Trophoblast cell (in vitro differentiated cells and primary cell): ENCODE measurements at regions not wholly inside any gene's neighbourhood (a gene's known extent, or its start where the extent isn't known, plus 50 kb on each side); places are given as distances from the start of the nearest gene placed in this dataset.
"Not testable (repeated sequence)": the region's sequence is repeated elsewhere in the genome, so short reads cannot be mapped to it uniquely, and the experiment has no call there.

Source experiments
- DNase-seq, 2 donors: peaks; one replicate each; pipeline ENCODE4 v3.0.0-alpha.2; 2016
- H2AFZ ChIP-seq: 2 replicates; pipeline ENCODE4 v1.6.1; 2013; ENCODE audit warnings: low read length, moderate library complexity, mild to moderate bottlenecking; ENCODE audit not compliant: insufficient read depth, poor library complexity
- H2AK5ac ChIP-seq: 2 replicates; pipeline ENCODE4 v1.6.1; 2013; ENCODE audit warnings: mild to moderate bottlenecking, low read length
- H2BK120ac ChIP-seq: 2 replicates; pipeline ENCODE4 v1.6.1; 2013; ENCODE audit warnings: low read length, mild to moderate bottlenecking, moderate library complexity; ENCODE audit not compliant: insufficient read depth, poor library complexity
- H2BK12ac ChIP-seq: 2 replicates; pipeline ENCODE4 v1.6.1; 2013; ENCODE audit warnings: mild to moderate bottlenecking, low read length, moderate library complexity
- H2BK5ac ChIP-seq: 2 replicates; pipeline ENCODE4 v1.6.1; 2013; ENCODE audit warnings: low read length, low read depth, moderate library complexity, mild to moderate bottlenecking; ENCODE audit not compliant: poor library complexity
- H3K14ac ChIP-seq: 2 replicates; pipeline ENCODE4 v1.6.1; 2013; ENCODE audit warnings: mild to moderate bottlenecking, low read length
- H3K18ac ChIP-seq: 2 replicates; pipeline ENCODE4 v1.6.1; 2013; ENCODE audit warnings: mild to moderate bottlenecking, low read length
- H3K23ac ChIP-seq: 2 replicates; pipeline ENCODE4 v1.6.1; 2013; ENCODE audit warnings: low read length
- H3K27ac ChIP-seq: 2 replicates; pipeline ENCODE4 v1.5.1; 2013; ENCODE audit warnings: low read depth, mild to moderate bottlenecking, inconsistent platforms, low read length, moderate library complexity
- H3K27me3 ChIP-seq: 2 replicates; pipeline ENCODE4 v1.6.1; 2013; ENCODE audit warnings: inconsistent platforms, mild to moderate bottlenecking, low read length, moderate library complexity; ENCODE audit not compliant: insufficient read depth
- H3K36me3 ChIP-seq, 2 experiments: 1 replicate in 1 of 2; 2 replicates in 1 of 2; pipeline ENCODE4 v1.6.1; 2013; ENCODE audit warnings: low read length in 2 of 2, mild to moderate bottlenecking in 2 of 2, moderate library complexity in 1 of 2; ENCODE audit not compliant: insufficient read depth in 2 of 2, control insufficient read depth in 1 of 2
- H3K4ac ChIP-seq: 2 replicates; pipeline ENCODE4 v1.6.1; 2013; ENCODE audit warnings: low read depth, mild to moderate bottlenecking, low read length, moderate library complexity
- H3K4me1 ChIP-seq, 2 experiments: 1 replicate in 1 of 2; 2 replicates in 1 of 2; pipeline ENCODE4 v1.6.1; 2013; ENCODE audit warnings: low read length in 2 of 2, mild to moderate bottlenecking in 2 of 2, moderate library complexity in 1 of 2; ENCODE audit not compliant: insufficient read depth in 2 of 2, control insufficient read depth in 1 of 2
- H3K4me2 ChIP-seq: 2 replicates; pipeline ENCODE4 v1.6.1; 2013; ENCODE audit warnings: inconsistent platforms, mild to moderate bottlenecking, low read length, moderate library complexity
- H3K4me3 ChIP-seq: 2 replicates; pipeline ENCODE4 v1.5.1; 2013; ENCODE audit warnings: mild to moderate bottlenecking, low read depth, low read length, inconsistent platforms
- H3K79me1 ChIP-seq: one replicate; pipeline ENCODE4 v1.6.1; 2013; ENCODE audit warnings: low read length
- H3K79me2 ChIP-seq: 2 replicates; pipeline ENCODE4 v1.6.1; 2013; ENCODE audit warnings: low read length, mild to moderate bottlenecking; ENCODE audit not compliant: control insufficient read depth, insufficient read depth, poor library complexity
- H3K9ac ChIP-seq: 2 replicates; pipeline ENCODE4 v1.6.1; 2013; ENCODE audit warnings: mild to moderate bottlenecking, low read length
- H3K9me3 ChIP-seq: 2 replicates; pipeline ENCODE4 v1.6.1; 2013; ENCODE audit warnings: low read depth, mild to moderate bottlenecking, control low read depth, inconsistent platforms, low read length; ENCODE audit not compliant: insufficient read depth
- H4K12ac ChIP-seq: 2 replicates; pipeline ENCODE4 v1.6.1; 2013; ENCODE audit warnings: low read depth, mild to moderate bottlenecking, low read length, moderate library complexity
- H4K8ac ChIP-seq: 2 replicates; pipeline ENCODE4 v1.6.1; 2013; ENCODE audit warnings: low read depth, mild to moderate bottlenecking, low read length, moderate library complexity
- H4K91ac ChIP-seq: one replicate; pipeline ENCODE4 v1.6.1; 2013; ENCODE audit warnings: low read depth, mild to moderate bottlenecking, low read length, moderate library complexity
- whole genome bisulfite sequencing: extraction: QIAGEN DNeasy Blood & Tissue Kit; methylation state at CpG from one replicate; pipeline ENCODE4 v1.1.7; 2013; ENCODE audit warnings: missing lambda C conversion rate; ENCODE audit not compliant: insufficient read length, insufficient coverage; ENCODE audit errors: extremely low coverage; 5-methylcytosine and 5-hydroxymethylcytosine counted together

GRCh38 chr18:56488739-56489138, 149.7 kb downstream of the TXNL1 start:
- Histone ChIP-seq H3K4me3 (no peak overlapping the region), H3K23ac (no peak overlapping the region), H3K9me3 (no peaks in the 10 kb centered on the region), H3K27ac (no peak overlapping the region), H4K91ac (no peak overlapping the region), H3K79me1 (no peaks in the 10 kb centered on the region), H3K9ac (no peak overlapping the region), H2BK12ac (no peak overlapping the region), H3K27me3 (no peaks in the 10 kb centered on the region), H2AK5ac (no peak overlapping the region), H3K4me1 (peaks cover 0 to 2% of the 10 kb centered on the region in 2 experiments), H4K12ac (no peak overlapping the region), H3K4ac (no peak overlapping the region), H3K18ac (no peak overlapping the region), H3K36me3 (no peaks in the 10 kb centered on the region), H3K79me2 (no peaks in the 10 kb centered on the region), H3K14ac (no peak overlapping the region), H2BK5ac (no peak overlapping the region), H2AFZ (no peak overlapping the region), H4K8ac (no peak overlapping the region), H3K4me2 (no peak overlapping the region), H2BK120ac (no peak overlapping the region)
- no CpG with 5 or more reads among the region's 7 CpGs for WGBS
- DNase-seq, result peak in 1 of 2 donors; percentile 17

GRCh38 chr18:56487801-56488200, 150.6 kb downstream of the TXNL1 start:
- no peak for DNase-seq
- H3K23ac ChIP-seq, result no peak overlapping the region
- H3K9me3 ChIP-seq, result no peaks in the 10 kb centered on the region

DNA sequence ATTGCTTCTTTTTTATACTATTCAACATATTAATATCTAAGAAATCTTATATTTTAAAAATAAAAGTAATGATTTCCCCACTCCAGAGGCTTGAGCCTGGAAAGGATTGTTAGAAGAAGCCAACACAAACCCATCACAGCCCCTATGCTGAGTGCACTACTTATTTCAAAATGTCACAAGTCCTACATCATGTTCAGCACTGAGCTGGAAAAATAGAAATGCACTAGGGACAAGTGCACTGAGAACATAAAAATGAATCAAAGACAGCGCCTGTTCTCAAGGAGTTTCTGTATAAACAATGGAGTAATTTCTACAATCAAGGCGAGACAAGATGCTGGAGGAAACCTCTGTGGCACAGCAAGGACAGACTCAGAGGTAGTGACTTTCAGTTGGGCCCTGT, 155.0 kb downstream of the TXNL1 start:
- Histone ChIP-seq H3K27me3 (no peaks in the 10 kb centered on the region), H2AFZ (no peak overlapping the region), H3K9ac (no peak overlapping the region), H3K4me2 (no peak overlapping the region), H3K9me3 (no peaks in the 10 kb centered on the region), H2AK5ac (no peak overlapping the region), H3K18ac (no peak overlapping the region), H2BK5ac (no peak overlapping the region), H3K79me1 (no peaks in the 10 kb centered on the region), H4K8ac (no peak overlapping the region), H3K4me1 (no peaks in the 10 kb centered on the region), H2BK120ac (no peak overlapping the region), H3K36me3 (no peaks in the 10 kb centered on the region), H3K4ac (no peak overlapping the region), H3K14ac (no peak overlapping the region), H2BK12ac (no peak overlapping the region), H4K91ac (no peak overlapping the region), H3K27ac (no peak overlapping the region), H3K23ac (no peak overlapping the region), H3K4me3 (no peak overlapping the region), H4K12ac (no peak overlapping the region), H3K79me2 (no peaks in the 10 kb centered on the region)
- DNase-seq, result no peak
- no CpG with 5 or more reads among the region's 2 CpGs for WGBS

More at GRCh38 chr18:56487801-56488200, 150.6 kb downstream of the TXNL1 start:
- Histone ChIP-seq H3K18ac (no peak overlapping the region), H3K9ac (no peak overlapping the region), H3K79me1 (no peaks in the 10 kb centered on the region), H3K4ac (no peak overlapping the region), H2BK5ac (no peak overlapping the region), H3K27ac (no peak overlapping the region), H3K14ac (no peak overlapping the region), H4K91ac (no peak overlapping the region), H3K79me2 (no peaks in the 10 kb centered on the region), H3K4me2 (no peak overlapping the region), H2AFZ (no peak overlapping the region), H3K4me1 (no peaks in the 10 kb centered on the region), H4K12ac (no peak overlapping the region), H3K4me3 (no peak overlapping the region), H4K8ac (no peak overlapping the region), H3K27me3 (no peaks in the 10 kb centered on the region), H2BK120ac (no peak overlapping the region), H2BK12ac (no peak overlapping the region), H3K36me3 (no peaks in the 10 kb centered on the region), H2AK5ac (no peak overlapping the region)
- no CpG with 5 or more reads among the region's 2 CpGs for WGBS

DNA sequence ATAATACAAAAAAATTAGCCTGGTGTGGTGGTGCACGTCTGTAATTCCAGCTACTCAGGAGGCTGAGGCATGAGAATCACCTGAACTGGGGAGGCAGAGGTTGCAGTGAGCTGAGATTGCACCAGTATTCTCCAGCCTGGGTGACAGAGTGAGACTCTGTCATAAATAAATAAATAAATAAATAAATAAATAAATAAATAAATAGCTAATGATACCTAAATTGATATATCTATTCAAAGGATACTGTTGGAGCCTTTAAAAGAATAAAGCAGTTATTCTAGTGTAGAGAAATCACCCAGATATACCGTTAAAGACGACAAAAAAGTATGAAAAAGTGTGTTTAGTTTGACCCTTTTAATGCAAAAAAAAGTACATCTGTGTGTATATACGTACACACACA, 155.6 kb downstream of the TXNL1 start:
- H3K79me1 ChIP-seq, H3K14ac ChIP-seq: not testable (repeated sequence)

More for the DNA sequence above, 155.6 kb downstream of the TXNL1 start:
- not testable (repeated sequence) for H3K9me3 ChIP-seq, H3K36me3 ChIP-seq, H2BK120ac ChIP-seq, H3K18ac ChIP-seq, H2AFZ ChIP-seq, H2BK5ac ChIP-seq, H3K9ac ChIP-seq, H3K79me2 ChIP-seq, H4K12ac ChIP-seq, H4K8ac ChIP-seq, H3K4me1 ChIP-seq, H3K4me3 ChIP-seq, H3K27me3 ChIP-seq, H3K4ac ChIP-seq, H3K27ac ChIP-seq, H2AK5ac ChIP-seq, H3K23ac ChIP-seq, H2BK12ac ChIP-seq, H3K4me2 ChIP-seq, H4K91ac ChIP-seq, DNase-seq
- WGBS, result no CpG with 5 or more reads among the region's 4 CpGs
